ENCODE measurements at regions not wholly inside any gene's neighbourhood (a gene's known extent, or its start where the extent isn't known, plus 50 kb on each side); places are given as distances from the start of the nearest gene placed in this dataset.

DNA sequence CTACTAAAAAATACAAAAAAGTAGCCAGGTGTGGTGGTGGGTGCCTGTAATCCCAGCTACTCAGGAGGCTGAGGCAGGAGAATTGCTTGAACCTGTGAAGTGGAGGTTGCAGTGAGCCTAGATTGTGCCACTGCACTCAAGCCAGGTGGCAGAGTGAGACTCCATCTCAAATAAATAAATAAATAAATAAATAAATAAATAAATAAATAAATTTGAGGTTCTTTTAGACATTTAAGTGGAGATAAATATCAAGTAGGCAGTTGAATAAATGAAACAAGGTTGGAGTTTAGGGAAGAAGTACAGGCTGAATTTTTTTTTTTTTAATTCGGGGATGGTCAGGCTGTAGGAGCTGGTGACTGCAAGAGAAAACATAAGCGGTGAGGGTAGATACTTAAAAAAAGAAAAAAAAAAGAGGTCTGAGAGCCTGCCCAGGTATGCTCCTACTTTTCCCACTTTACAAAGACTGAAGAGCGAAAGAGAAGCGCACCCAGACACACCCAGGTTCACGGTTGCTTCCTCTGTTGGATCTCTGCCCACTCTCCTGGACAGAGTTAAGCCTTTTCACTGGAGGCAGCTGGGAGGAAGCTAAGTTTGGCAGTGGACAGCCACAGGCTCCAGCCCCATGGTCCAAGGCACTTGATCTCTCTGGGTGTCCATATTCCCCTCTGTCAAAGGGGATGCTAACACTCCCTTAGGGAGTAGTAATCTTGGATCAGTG, 100.9 kb upstream of the PRDM1 start:
- H3F3A ChIP-seq (replicated peaks; ENCODE audit: low read depth): no peaks in the 10 kb centered on the region
- Mint-ChIP-seq H3K4me3 (peak overlapping the region; percentile 70), H3K4me1 (peaks cover 19% of the 10 kb centered on the region), H3K36me3 (ENCODE audit: low read depth) (no peaks in the 10 kb centered on the region), H3K27ac (no peak overlapping the region), H3K9me3 (no peaks in the 10 kb centered on the region; the same call in 2 of the 3 replicates), H3K27me3 (ENCODE audit: insufficient read depth, low read depth, poor library complexity) (peaks cover 98% of the 10 kb centered on the region)
- TF ChIP-seq ZNF114 (CRISPR knock-in tag; IDR thresholded peaks at IDR 0.05): no peak
- no peak for TF ChIP-seq ZNF331 (CRISPR knock-in tag; IDR thresholded peaks at IDR 0.05; ENCODE audit: low read depth)
- TF ChIP-seq, protein P1, sequence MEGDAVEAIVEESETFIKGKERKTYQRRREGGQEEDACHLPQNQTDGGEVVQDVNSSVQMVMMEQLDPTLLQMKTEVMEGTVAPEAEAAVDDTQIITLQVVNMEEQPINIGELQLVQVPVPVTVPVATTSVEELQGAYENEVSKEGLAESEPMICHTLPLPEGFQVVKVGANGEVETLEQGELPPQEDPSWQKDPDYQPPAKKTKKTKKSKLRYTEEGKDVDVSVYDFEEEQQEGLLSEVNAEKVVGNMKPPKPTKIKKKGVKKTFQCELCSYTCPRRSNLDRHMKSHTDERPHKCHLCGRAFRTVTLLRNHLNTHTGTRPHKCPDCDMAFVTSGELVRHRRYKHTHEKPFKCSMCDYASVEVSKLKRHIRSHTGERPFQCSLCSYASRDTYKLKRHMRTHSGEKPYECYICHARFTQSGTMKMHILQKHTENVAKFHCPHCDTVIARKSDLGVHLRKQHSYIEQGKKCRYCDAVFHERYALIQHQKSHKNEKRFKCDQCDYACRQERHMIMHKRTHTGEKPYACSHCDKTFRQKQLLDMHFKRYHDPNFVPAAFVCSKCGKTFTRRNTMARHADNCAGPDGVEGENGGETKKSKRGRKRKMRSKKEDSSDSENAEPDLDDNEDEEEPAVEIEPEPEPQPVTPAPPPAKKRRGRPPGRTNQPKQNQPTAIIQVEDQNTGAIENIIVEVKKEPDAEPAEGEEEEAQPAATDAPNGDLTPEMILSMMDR (conservative IDR thresholded peaks at IDR 0.05; ENCODE audit: low read depth in 2 of 2): no peak
- TF ChIP-seq, protein P2, sequence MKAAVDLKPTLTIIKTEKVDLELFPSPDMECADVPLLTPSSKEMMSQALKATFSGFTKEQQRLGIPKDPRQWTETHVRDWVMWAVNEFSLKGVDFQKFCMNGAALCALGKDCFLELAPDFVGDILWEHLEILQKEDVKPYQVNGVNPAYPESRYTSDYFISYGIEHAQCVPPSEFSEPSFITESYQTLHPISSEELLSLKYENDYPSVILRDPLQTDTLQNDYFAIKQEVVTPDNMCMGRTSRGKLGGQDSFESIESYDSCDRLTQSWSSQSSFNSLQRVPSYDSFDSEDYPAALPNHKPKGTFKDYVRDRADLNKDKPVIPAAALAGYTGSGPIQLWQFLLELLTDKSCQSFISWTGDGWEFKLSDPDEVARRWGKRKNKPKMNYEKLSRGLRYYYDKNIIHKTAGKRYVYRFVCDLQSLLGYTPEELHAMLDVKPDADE (IDR thresholded peaks at IDR 0.05): no peak
- no peak for TF ChIP-seq POLR2AphosphoS5 (IDR thresholded peaks at IDR 0.05; ENCODE audit: low read depth)
- TF ChIP-seq NANOG (IDR thresholded peaks at IDR 0.05; ENCODE audit: borderline replicate concordance): no peak
- no peak for TF ChIP-seq EZH2 (IDR thresholded peaks at IDR 0.05; ENCODE audit: low read depth, unreplicated experiment)
- TF ChIP-seq EZH2phosphoT487 (IDR thresholded peaks at IDR 0.05; ENCODE audit: unreplicated experiment): no peak
- TF ChIP-seq, protein P3, sequence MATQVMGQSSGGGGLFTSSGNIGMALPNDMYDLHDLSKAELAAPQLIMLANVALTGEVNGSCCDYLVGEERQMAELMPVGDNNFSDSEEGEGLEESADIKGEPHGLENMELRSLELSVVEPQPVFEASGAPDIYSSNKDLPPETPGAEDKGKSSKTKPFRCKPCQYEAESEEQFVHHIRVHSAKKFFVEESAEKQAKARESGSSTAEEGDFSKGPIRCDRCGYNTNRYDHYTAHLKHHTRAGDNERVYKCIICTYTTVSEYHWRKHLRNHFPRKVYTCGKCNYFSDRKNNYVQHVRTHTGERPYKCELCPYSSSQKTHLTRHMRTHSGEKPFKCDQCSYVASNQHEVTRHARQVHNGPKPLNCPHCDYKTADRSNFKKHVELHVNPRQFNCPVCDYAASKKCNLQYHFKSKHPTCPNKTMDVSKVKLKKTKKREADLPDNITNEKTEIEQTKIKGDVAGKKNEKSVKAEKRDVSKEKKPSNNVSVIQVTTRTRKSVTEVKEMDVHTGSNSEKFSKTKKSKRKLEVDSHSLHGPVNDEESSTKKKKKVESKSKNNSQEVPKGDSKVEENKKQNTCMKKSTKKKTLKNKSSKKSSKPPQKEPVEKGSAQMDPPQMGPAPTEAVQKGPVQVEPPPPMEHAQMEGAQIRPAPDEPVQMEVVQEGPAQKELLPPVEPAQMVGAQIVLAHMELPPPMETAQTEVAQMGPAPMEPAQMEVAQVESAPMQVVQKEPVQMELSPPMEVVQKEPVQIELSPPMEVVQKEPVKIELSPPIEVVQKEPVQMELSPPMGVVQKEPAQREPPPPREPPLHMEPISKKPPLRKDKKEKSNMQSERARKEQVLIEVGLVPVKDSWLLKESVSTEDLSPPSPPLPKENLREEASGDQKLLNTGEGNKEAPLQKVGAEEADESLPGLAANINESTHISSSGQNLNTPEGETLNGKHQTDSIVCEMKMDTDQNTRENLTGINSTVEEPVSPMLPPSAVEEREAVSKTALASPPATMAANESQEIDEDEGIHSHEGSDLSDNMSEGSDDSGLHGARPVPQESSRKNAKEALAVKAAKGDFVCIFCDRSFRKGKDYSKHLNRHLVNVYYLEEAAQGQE (IDR thresholded peaks at IDR 0.05; ENCODE audit: unreplicated experiment): no peak
- TF ChIP-seq STAT1 (IDR thresholded peaks at IDR 0.05; ENCODE audit: unreplicated experiment): no peak
- TF ChIP-seq, protein P4, sequence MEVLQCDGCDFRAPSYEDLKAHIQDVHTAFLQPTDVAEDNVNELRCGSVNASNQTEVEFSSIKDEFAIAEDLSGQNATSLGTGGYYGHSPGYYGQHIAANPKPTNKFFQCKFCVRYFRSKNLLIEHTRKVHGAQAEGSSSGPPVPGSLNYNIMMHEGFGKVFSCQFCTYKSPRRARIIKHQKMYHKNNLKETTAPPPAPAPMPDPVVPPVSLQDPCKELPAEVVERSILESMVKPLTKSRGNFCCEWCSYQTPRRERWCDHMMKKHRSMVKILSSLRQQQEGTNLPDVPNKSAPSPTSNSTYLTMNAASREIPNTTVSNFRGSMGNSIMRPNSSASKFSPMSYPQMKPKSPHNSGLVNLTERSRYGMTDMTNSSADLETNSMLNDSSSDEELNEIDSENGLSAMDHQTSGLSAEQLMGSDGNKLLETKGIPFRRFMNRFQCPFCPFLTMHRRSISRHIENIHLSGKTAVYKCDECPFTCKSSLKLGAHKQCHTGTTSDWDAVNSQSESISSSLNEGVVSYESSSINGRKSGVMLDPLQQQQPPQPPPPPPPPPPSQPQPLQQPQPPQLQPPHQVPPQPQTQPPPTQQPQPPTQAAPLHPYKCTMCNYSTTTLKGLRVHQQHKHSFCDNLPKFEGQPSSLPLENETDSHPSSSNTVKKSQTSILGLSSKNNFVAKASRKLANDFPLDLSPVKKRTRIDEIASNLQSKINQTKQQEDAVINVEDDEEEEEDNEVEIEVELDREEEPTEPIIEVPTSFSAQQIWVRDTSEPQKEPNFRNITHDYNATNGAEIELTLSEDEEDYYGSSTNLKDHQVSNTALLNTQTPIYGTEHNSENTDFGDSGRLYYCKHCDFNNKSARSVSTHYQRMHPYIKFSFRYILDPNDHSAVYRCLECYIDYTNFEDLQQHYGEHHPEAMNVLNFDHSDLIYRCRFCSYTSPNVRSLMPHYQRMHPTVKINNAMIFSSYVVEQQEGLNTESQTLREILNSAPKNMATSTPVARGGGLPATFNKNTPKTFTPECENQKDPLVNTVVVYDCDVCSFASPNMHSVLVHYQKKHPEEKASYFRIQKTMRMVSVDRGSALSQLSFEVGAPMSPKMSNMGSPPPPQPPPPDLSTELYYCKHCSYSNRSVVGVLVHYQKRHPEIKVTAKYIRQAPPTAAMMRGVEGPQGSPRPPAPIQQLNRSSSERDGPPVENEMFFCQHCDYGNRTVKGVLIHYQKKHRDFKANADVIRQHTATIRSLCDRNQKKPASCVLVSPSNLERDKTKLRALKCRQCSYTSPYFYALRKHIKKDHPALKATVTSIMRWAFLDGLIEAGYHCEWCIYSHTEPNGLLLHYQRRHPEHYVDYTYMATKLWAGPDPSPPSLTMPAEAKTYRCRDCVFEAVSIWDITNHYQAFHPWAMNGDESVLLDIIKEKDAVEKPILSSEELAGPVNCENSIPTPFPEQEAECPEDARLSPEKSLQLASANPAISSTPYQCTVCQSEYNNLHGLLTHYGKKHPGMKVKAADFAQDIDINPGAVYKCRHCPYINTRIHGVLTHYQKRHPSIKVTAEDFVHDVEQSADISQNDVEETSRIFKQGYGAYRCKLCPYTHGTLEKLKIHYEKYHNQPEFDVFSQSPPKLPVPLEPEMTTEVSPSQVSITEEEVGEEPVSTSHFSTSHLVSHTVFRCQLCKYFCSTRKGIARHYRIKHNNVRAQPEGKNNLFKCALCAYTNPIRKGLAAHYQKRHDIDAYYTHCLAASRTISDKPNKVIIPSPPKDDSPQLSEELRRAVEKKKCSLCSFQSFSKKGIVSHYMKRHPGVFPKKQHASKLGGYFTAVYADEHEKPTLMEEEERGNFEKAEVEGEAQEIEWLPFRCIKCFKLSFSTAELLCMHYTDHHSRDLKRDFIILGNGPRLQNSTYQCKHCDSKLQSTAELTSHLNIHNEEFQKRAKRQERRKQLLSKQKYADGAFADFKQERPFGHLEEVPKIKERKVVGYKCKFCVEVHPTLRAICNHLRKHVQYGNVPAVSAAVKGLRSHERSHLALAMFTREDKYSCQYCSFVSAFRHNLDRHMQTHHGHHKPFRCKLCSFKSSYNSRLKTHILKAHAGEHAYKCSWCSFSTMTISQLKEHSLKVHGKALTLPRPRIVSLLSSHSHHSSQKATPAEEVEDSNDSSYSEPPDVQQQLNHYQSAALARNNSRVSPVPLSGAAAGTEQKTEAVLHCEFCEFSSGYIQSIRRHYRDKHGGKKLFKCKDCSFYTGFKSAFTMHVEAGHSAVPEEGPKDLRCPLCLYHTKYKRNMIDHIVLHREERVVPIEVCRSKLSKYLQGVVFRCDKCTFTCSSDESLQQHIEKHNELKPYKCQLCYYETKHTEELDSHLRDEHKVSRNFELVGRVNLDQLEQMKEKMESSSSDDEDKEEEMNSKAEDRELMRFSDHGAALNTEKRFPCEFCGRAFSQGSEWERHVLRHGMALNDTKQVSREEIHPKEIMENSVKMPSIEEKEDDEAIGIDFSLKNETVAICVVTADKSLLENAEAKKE (CRISPR knock-in tag; IDR thresholded peaks at IDR 0.05): no peak
- TF ChIP-seq JUNB (IDR thresholded peaks at IDR 0.05; ENCODE audit: unreplicated experiment): no peak
- TF ChIP-seq CREB1 (CRISPR knock-in tag; IDR thresholded peaks at IDR 0.05; ENCODE audit: low read depth): no peak
- H3K27me3 ChIP-seq (ENCODE audit: insufficient read depth): peaks cover 100% of the 10 kb centered on the region
- peaks cover 27% of the 10 kb centered on the region for H3K4me1 ChIP-seq (ENCODE audit: insufficient read depth)
- H3K9me2 ChIP-seq (ENCODE audit: insufficient read depth): no peaks in the 10 kb centered on the region
- peak; percentile 14 for ATAC-seq
- no peaks in the 10 kb centered on the region for H3K79me2 ChIP-seq (replicated peaks; ENCODE audit: insufficient read depth)
- peak overlapping the region; percentile 93; the same call in 1 of the 2 replicates for H2AFZ ChIP-seq
- peak overlapping the region; percentile 73 for H3K4me3 ChIP-seq
- H3K4me2 ChIP-seq: peak overlapping the region; percentile 95
- DNase-seq (ENCODE audit: low spot score): no peak
- H4K20me1 ChIP-seq (replicated peaks; ENCODE audit: insufficient read depth): peaks cover 16% of the 10 kb centered on the region
- H3K36me3 ChIP-seq (ENCODE audit: insufficient read depth): no peaks in the 10 kb centered on the region
- no peak overlapping the region for H3K27ac ChIP-seq (ENCODE audit: low read depth)
